Esophagus mucosa (tissue), 1 donor: ENCODE measurements at regions not wholly inside any gene's neighbourhood (a gene's known extent, or its start where the extent isn't known, plus 50 kb on each side); places are given as distances from the start of the nearest gene placed in this dataset.
"Not testable (repeated sequence)": the region's sequence is repeated elsewhere in the genome, so short reads cannot be mapped to it uniquely, and the experiment has no call there.

ENCODE experiments used
- ATAC-seq: fragments of 200-7000 bp; cut with Tn5 transposase; one replicate; pipeline ENCODE4 v1.9.1; 2020
- donor health status: DM: yes; HTN: yes; CAD: no.

DNA sequence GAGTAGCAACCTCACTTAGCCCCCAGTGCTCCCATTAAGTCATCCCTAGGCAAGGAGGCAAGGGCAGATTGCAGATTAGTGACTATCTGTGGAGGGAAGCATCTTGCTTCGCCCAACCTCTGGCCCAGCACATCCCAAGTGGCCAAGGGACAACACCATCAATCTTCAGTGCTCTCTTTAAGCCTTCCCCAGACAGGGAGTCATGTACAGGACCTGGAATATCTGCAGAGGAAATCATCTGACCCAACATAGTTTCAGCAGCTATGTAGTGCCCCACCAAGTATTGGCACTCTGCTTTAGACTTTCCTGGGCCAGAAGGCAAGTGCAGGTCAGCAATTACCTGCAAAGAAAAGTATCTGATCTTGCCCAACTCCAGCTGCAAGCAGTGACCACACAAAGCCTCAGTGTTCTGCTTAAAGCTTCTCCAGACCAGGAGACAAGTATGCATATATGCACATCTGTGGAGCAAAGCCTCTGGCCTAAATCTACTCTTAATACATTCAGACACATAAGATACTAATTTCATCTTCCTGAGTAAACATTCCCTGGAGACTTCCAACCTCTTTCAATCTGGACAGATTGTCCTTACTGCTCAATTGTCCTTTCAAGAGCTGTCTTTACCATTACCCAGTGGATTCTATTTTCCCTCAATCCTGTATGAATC lies 224.8 kb upstream of the VLDLR start:
- ATAC-seq, result no peak

DNA sequence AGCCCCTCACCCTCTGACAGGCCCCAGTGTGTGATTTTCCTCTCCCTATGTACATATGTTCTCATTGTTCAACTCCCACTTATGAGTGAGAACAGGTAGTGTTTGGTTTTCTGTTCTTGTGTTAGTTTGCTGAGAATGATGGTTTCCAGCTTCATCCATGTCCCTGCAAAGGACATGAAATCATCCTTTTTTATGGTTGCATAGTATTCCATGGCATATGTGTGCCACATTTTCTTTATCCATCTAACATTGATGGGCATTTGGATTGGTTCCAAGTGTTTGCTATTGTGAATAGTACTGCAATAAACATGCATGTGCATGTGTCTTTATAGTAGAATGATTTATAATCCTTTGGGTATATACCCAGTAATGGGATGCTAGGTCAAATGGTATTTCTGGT lies 223.7 kb upstream of the VLDLR start:
- ATAC-seq, result not testable (repeated sequence)

DNA sequence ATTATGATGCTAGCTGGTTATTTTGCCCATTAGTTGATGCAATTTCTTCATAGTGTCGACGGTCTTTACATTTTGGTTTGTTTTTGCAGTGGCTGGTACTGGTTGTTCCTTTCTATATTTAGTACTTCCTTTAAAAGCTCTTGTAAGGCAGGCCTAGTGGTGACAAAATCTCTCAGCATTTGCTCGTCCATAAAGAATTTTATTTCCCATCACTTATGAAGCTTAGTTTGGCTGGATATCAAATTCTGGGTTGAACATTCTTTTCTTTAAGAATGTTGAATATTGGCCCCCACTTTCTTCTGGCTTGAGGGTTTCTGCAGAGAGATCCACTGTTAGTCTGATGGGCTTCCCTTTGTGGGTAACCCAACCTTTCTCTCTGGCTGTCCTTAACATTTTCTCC lies 219.8 kb upstream of the VLDLR start:
- ATAC-seq, result not testable (repeated sequence)

GRCh38 chr9:2403701-2404100 lies 217.9 kb upstream of the VLDLR start:
- ATAC-seq, result peak; percentile 35

- ATAC-seq, result no peak
Observed at GRCh38 chr9:2406252-2406651, 215.3 kb upstream of the VLDLR start.

- ATAC-seq, result no peak
Observed at GRCh38 chr9:2407450-2407849, 214.1 kb upstream of the VLDLR start.

DNA sequence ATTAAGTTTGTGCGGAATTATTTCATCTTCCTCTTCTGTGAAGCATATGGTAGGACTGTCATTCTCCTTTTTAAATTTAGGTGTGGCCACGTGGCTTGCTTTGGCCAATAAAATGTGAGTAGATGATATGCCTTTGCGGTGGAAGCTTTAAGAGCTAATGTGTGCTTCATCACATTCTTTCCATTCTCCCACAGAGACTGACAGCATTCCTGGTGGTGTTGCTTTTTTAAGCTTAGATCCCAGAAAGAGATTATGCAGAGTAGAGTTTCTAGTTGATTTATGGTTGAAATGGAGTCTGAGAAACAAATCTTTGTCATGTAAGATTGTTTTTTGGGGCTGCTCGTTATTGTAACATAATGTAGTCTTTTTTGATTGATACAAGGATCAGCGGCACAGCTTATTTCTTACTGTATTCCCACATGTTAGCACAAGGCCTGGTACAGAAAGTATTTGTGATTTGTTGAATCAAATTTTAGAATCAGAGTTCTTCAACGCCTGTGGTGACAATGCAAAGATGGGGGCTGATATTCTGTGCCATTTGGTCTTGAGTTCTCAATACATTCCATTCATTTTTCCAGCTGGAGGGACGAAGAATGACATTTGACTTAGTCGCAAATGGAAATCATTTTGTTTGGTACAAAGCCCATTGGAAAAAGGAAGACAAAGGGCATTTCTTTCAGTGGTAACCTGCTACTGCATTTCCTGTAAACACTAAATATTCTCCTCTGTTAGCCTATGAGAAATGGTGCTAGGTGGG lies 209.9 kb upstream of the VLDLR start:
- no peak for ATAC-seq

DNA sequence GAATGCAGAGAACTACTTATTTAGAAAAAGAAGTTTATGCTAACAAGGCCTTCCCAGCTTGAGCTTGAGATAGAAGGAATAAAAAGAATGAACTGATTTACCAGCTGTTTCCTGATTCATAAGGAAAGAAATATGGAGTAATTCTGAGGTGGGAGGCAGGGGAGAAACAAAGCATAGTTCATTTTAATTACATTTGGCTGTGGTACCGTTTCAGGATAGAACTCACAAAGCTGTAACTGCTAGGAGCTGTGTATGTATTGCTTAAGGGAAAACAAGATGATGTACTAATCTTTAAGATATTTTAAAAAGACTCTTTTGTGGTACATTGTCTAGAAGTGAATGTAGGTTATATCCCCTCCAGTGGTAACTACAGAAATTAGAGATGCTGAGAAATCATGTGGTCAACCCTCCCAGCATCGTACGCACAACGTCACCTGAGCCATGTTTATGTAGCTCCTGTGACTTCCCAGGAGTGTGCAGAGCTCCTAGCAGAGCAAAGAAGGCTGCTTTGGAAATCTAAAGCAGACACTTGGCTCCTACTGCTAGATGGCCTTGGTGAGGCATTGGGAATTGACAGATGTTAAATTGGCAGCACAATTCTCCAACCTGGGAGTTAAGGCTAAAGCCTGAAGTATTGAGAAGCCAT lies 208.3 kb upstream of the VLDLR start:
- no peak for ATAC-seq

DNA sequence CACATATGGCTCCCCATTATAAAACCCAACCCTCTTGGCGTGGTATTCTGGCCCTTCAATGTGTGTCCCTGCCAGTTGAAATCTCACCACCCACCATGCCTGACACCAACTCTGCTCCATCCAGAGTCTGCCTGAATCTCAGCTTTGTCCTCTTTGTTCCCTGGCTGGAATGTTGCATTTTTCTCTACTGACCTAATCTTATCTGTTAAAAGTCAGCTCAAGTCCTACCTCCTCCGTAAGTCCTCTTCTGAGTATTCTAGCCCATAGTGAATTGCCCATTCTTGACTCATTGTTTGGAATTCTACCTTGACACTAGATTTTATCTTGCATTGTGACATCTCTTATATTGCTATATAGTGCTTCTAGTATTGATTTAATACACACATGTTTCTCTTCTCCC lies 207.1 kb upstream of the VLDLR start:
- no peak for ATAC-seq

- ATAC-seq, result no peak
Observed at GRCh38 chr9:2415326-2415725, 206.3 kb upstream of the VLDLR start.

GRCh38 chr9:2417730-2418129 lies 203.9 kb upstream of the VLDLR start:
- ATAC-seq, result peak; percentile 25

GRCh38 chr9:2418619-2419018 lies 203.0 kb upstream of the VLDLR start:
- no peak for ATAC-seq

- ATAC-seq, result no peak
Observed at GRCh38 chr9:2419347-2419746, 202.2 kb upstream of the VLDLR start.

- no peak for ATAC-seq
Observed at GRCh38 chr9:2420543-2420942, 201.0 kb upstream of the VLDLR start.

GRCh38 chr9:2424619-2425033 lies 197.0 kb upstream of the VLDLR start:
- peak; percentile 49 for ATAC-seq

DNA sequence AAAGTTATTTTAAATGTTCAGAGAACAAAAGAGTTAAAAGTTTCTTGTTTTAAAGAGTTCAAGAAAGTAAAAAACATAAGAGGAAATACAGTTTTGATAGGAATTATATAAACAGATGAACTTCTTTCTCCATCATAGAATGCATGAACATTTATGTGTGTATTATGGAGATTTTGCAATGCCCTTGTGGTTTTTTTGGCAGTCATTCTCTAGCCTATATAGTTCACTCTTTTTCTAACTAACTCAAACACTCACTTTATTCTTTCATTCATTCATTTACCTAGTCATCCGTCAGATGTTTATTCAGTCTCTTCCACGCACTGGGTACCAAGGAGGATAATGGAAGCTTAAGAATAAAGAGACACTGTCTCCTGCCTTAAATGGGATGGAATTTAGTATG lies 195.9 kb upstream of the VLDLR start:
- ATAC-seq, result no peak

DNA sequence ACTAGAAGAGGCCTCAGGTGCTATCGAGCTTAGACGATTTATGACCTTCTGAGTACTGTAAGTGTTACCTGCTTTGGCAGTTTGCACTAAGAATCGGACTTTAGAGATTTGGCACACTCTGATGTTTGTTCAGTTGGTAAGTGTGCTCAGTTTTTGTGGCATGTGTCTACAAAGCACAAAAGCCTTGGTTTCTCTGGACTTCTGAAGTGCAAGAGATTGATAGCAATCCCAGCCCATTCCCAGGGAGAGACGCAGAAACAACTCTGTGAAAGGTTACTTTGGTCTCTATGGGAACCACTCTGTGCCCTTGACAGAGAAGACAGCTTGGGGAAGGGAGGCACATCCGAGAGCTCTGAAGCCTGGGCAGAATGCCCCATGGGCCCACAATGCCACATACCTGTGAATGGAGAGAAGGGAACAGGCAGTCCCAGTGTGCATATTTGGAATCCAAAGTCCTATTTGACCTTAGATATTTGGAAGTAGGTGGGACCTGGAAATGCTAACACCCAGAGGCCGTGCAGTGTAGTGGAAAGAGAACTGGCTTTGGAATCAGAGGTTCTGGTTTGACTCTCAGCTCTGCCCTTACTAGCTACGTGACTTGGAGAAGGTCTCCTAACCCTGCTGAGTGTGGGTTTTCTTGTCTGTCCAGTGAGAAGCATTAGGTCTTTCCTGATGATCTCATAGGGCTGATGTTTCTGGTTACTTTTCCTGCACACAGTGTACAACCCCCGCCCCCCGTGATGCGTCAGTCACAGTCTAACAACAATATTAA lies 194.3 kb upstream of the VLDLR start:
- peak; percentile 89 for ATAC-seq

- no peak for ATAC-seq
Observed at GRCh38 chr9:2439957-2440356, 181.6 kb upstream of the VLDLR start.

DNA sequence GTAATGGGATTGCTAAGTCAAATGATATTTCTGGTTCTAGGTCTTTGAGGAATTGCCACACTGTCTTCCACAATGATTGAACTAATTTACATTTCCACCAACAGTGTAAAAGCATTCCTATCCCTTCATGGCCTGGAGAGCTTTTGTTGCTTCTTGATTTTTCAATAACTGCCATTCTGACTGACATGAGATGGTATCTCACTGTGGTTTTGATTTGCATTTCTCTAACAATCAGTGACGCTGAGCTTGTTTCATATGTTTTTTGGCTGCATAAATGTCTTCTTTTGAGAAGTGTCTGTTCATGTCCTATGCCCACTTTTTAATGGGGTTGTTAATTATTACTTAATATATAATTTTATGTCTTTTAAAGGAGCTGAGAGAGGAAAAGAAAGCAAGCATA lies 177.7 kb upstream of the VLDLR start:
- not testable (repeated sequence) for ATAC-seq

- no peak for ATAC-seq
Observed at GRCh38 chr9:2448193-2448738, 173.3 kb upstream of the VLDLR start.

DNA sequence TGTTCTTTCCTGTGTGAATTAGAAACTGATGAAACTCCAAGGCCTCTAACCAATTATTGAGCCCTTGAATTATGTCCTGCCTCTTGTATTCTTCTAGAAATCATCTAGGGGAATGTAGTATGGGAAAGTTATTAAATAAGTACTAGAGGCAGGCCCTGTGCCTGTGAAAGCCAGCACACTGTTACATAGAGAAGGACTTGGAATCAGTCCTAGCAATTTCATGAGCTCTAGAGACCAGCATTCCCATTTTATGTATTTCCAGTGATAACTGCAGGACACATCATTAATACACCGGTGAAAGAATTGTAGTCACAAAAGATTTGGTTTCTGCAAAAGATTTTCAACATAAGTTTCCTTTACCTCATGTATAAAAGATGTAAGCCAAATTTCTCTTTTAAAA lies 168.5 kb upstream of the VLDLR start:
- ATAC-seq, result no peak

DNA sequence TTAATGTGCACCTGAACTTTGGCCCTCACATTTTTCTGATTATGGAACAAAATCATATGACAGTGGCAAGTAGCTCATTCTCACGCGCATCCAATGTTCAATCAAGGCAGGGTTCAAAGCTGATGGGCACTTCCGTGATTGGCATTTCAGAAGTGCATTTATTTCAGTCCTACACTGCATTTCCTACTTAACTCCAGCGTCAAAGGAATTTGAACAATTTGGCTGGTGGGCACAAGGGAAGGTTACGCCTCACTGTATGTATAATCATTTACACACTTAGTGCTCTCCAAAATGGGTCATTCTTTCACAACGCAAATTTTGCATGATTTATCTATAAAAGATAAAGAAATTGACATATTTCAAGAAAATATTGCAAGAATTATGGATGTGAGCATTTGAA lies 167.9 kb upstream of the VLDLR start:
- no peak for ATAC-seq

GRCh38 chr9:2459756-2460155 lies 161.8 kb upstream of the VLDLR start:
- ATAC-seq, result no peak
